ENCODE measurements at regions not wholly inside any gene's neighbourhood (a gene's known extent, or its start where the extent isn't known, plus 50 kb on each side); places are given as distances from the start of the nearest gene placed in this dataset.

GRCh38 chr6:134599079-134599478, 281.2 kb upstream of the SGK1 start:
- H3K4me3 ChIP-seq (replicated peaks; ENCODE audit: insufficient read depth, low read length) = no peak overlapping the region
- H3K27ac ChIP-seq (replicated peaks) = no peak overlapping the region
- TF ChIP-seq CTCF (IDR thresholded peaks at IDR 0.05; ENCODE audit: insufficient read depth, low read length) = no peak
- TF ChIP-seq REST (IDR thresholded peaks at IDR 0.05; ENCODE audit: insufficient replicate concordance, low read depth) = no peak
- no peak for TF ChIP-seq GABPA (IDR thresholded peaks at IDR 0.05; ENCODE audit: low read depth)
- TF ChIP-seq SPI1 (IDR thresholded peaks at IDR 0.05; ENCODE audit: borderline replicate concordance, low read depth) = no peak
- TF ChIP-seq POLR2AphosphoS5 (IDR thresholded peaks at IDR 0.05; ENCODE audit: low read depth) = no peak
- no peak for DNase-seq (ENCODE audit: low read depth in 1 of 2, low spot score in 1 of 2)
- H3K27me3 ChIP-seq (ENCODE audit: insufficient read depth, poor library complexity, severe bottlenecking) = no peaks in the 10 kb centered on the region

GRCh38 chr6:134596191-134596590, 278.3 kb upstream of the SGK1 start:
- no peak for DNase-seq (ENCODE audit: low read depth in 1 of 2, low spot score in 1 of 2)
- Histone ChIP-seq H3K4me3 (replicated peaks; ENCODE audit: insufficient read depth, low read length) (no peak overlapping the region), H3K27me3 (ENCODE audit: insufficient read depth, poor library complexity, severe bottlenecking) (no peaks in the 10 kb centered on the region), H3K27ac (replicated peaks) (no peak overlapping the region)
- TF ChIP-seq SPI1 (IDR thresholded peaks at IDR 0.05; ENCODE audit: borderline replicate concordance, low read depth) (no peak), POLR2AphosphoS5 (IDR thresholded peaks at IDR 0.05; ENCODE audit: low read depth) (no peak), GABPA (IDR thresholded peaks at IDR 0.05; ENCODE audit: low read depth) (no peak), CTCF (IDR thresholded peaks at IDR 0.05; ENCODE audit: insufficient read depth, low read length) (no peak), REST (IDR thresholded peaks at IDR 0.05; ENCODE audit: insufficient replicate concordance, low read depth) (no peak)

- no peak overlapping the region for H3K27ac ChIP-seq (replicated peaks)
- H3K4me3 ChIP-seq (replicated peaks; ENCODE audit: insufficient read depth, low read length) = no peak overlapping the region
- no peaks in the 10 kb centered on the region for H3K27me3 ChIP-seq (ENCODE audit: insufficient read depth, poor library complexity, severe bottlenecking)
- DNase-seq (ENCODE audit: low read depth in 1 of 2, low spot score in 1 of 2) = no peak
- TF ChIP-seq SPI1 (IDR thresholded peaks at IDR 0.05; ENCODE audit: borderline replicate concordance, low read depth) (peak; percentile 50; the same call in 1 of the 2 replicates), REST (IDR thresholded peaks at IDR 0.05; ENCODE audit: insufficient replicate concordance, low read depth) (no peak), CTCF (IDR thresholded peaks at IDR 0.05; ENCODE audit: insufficient read depth, low read length) (no peak)
Measured at GRCh38 chr6:134594881-134595280, 277.0 kb upstream of the SGK1 start.

Measured in HL-60 (cell line).